ENCODE measurements at regions not wholly inside any gene's neighbourhood (a gene's known extent, or its start where the extent isn't known, plus 50 kb on each side); places are given as distances from the start of the nearest gene placed in this dataset.

DNA sequence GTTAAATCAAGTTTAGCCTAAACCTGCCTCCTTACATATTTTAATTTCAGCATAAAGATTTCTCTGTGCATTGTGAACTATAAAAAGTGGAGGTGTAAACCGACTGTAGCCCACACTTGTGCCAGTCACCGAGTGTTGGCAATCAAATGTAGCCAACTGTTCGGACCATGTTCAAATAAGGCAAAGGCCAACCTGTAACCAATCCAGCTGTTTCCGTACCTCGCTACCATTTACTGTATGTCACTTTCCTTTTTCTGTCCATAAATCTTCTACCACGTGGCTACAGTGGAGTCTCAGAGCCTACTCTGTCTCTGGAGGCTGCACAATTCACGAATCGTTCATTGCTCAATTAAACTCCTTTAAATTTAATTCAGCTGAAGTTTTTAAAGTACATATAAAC, 156.0 kb downstream of the SLC25A46 start:
- TF ChIP-seq, protein P1, sequence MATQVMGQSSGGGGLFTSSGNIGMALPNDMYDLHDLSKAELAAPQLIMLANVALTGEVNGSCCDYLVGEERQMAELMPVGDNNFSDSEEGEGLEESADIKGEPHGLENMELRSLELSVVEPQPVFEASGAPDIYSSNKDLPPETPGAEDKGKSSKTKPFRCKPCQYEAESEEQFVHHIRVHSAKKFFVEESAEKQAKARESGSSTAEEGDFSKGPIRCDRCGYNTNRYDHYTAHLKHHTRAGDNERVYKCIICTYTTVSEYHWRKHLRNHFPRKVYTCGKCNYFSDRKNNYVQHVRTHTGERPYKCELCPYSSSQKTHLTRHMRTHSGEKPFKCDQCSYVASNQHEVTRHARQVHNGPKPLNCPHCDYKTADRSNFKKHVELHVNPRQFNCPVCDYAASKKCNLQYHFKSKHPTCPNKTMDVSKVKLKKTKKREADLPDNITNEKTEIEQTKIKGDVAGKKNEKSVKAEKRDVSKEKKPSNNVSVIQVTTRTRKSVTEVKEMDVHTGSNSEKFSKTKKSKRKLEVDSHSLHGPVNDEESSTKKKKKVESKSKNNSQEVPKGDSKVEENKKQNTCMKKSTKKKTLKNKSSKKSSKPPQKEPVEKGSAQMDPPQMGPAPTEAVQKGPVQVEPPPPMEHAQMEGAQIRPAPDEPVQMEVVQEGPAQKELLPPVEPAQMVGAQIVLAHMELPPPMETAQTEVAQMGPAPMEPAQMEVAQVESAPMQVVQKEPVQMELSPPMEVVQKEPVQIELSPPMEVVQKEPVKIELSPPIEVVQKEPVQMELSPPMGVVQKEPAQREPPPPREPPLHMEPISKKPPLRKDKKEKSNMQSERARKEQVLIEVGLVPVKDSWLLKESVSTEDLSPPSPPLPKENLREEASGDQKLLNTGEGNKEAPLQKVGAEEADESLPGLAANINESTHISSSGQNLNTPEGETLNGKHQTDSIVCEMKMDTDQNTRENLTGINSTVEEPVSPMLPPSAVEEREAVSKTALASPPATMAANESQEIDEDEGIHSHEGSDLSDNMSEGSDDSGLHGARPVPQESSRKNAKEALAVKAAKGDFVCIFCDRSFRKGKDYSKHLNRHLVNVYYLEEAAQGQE (IDR thresholded peaks at IDR 0.05; ENCODE audit: low read depth) = no peak
- TF ChIP-seq, protein P2, sequence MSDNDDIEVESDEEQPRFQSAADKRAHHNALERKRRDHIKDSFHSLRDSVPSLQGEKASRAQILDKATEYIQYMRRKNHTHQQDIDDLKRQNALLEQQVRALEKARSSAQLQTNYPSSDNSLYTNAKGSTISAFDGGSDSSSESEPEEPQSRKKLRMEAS (IDR thresholded peaks at IDR 0.05) = no peak
- TF ChIP-seq, protein P3, sequence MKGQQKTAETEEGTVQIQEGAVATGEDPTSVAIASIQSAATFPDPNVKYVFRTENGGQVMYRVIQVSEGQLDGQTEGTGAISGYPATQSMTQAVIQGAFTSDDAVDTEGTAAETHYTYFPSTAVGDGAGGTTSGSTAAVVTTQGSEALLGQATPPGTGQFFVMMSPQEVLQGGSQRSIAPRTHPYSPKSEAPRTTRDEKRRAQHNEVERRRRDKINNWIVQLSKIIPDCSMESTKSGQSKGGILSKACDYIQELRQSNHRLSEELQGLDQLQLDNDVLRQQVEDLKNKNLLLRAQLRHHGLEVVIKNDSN (IDR thresholded peaks at IDR 0.05) = no peak
- TF ChIP-seq CEBPB (IDR thresholded peaks at IDR 0.05) = no peak
- TF ChIP-seq NFIC (IDR thresholded peaks at IDR 0.05) = no peak
- no peak for TF ChIP-seq TAF1 (IDR thresholded peaks at IDR 0.05; ENCODE audit: low read depth)
- TF ChIP-seq TCF12 (IDR thresholded peaks at IDR 0.05; ENCODE audit: low read depth) = no peak
- no peak for TF ChIP-seq CREB1 (IDR thresholded peaks at IDR 0.05; ENCODE audit: low read depth)
- TF ChIP-seq EP300 (IDR thresholded peaks at IDR 0.05; ENCODE audit: borderline replicate concordance) = no peak
- no peak for TF ChIP-seq FOXM1 (IDR thresholded peaks at IDR 0.05; ENCODE audit: borderline replicate concordance, low read depth)
- no peak for TF ChIP-seq TEAD4 (IDR thresholded peaks at IDR 0.05)

All from Ishikawa (cell line).